GM23338 (cell line): ENCODE measurements at regions not wholly inside any gene's neighbourhood (a gene's known extent, or its start where the extent isn't known, plus 50 kb on each side); places are given as distances from the start of the nearest gene placed in this dataset.

ENCODE experiments used
- ATAC-seq: fragments of 200-7000 bp; cut with Tn5 transposase; 3 replicates; pipeline ENCODE4 v1.9.1; 2020
- DNase-seq: peaks from one replicate; pipeline ENCODE4 v3.0.0-alpha.2; 2015; ENCODE audit warnings: low spot score
- H2AFZ ChIP-seq: fragments of 200-600 bp; sonication (generic); 2 replicates; pipeline ENCODE4 v1.8.0; 2016; ENCODE audit warnings: antibody characterized with exemption, mild to moderate bottlenecking, moderate library complexity
- H3F3A ChIP-seq: fragments of 200-600 bp; sonication (generic); replicated peaks from 2 replicates; pipeline ENCODE4 v1.8.0; 2017; ENCODE audit warnings: antibody characterized with exemption, mixed run types, low read depth
- H3K27ac ChIP-seq: fragments of 200-600 bp; sonication (generic); 2 replicates; pipeline ENCODE4 v1.6.1; 2016; ENCODE audit warnings: low read depth
- H3K27me3 ChIP-seq: fragments of 200-600 bp; sonication (generic); 2 replicates; pipeline ENCODE4 v1.8.0; 2016; ENCODE audit warnings: mild to moderate bottlenecking, mixed run types, moderate library complexity; ENCODE audit not compliant: insufficient read depth
- H3K36me3 ChIP-seq: fragments of 200-600 bp; sonication (generic); 2 replicates; pipeline ENCODE4 v1.8.0; 2016; ENCODE audit warnings: mild to moderate bottlenecking; ENCODE audit not compliant: insufficient read depth
- H3K4me1 ChIP-seq: fragments of 200-600 bp; sonication (generic); 2 replicates; pipeline ENCODE4 v1.8.0; 2016; ENCODE audit warnings: mild to moderate bottlenecking, moderate library complexity; ENCODE audit not compliant: insufficient read depth
- H3K4me2 ChIP-seq: fragments of 200-600 bp; sonication (generic); 2 replicates; pipeline ENCODE4 v1.7.1; 2017; ENCODE audit warnings: mixed run types
- H3K4me3 ChIP-seq: fragments of 200-600 bp; sonication (generic); 2 replicates; pipeline ENCODE4 v1.6.1; 2016; ENCODE audit warnings: mixed run types
- H3K79me2 ChIP-seq: fragments of 200-600 bp; sonication (generic); replicated peaks from 2 replicates; pipeline ENCODE4 v1.8.0; 2017; ENCODE audit warnings: mild to moderate bottlenecking; ENCODE audit not compliant: insufficient read depth
- H3K9me2 ChIP-seq: fragments of 200-600 bp; sonication (generic); 2 replicates; pipeline ENCODE4 v1.8.0; 2017; ENCODE audit not compliant: insufficient read depth
- H4K20me1 ChIP-seq: fragments of 200-600 bp; sonication (generic); replicated peaks from 2 replicates; pipeline ENCODE4 v1.8.0; 2017; ENCODE audit warnings: mild to moderate bottlenecking; ENCODE audit not compliant: insufficient read depth
- H3K27ac Mint-ChIP-seq: 2 replicates; pipeline ENCODE4 v1.8.0; 2020; ENCODE audit warnings: inconsistent platforms, mild to moderate bottlenecking, moderate library complexity, mixed read lengths
- H3K27me3 Mint-ChIP-seq: 3 replicates; pipeline ENCODE4 v1.8.0; 2022; ENCODE audit warnings: low read depth, mild to moderate bottlenecking, moderate library complexity, mixed read lengths, inconsistent platforms; ENCODE audit not compliant: insufficient read depth, poor library complexity
- H3K36me3 Mint-ChIP-seq: 3 replicates; pipeline ENCODE4 v1.8.0; 2021; ENCODE audit warnings: low read depth, mild to moderate bottlenecking, inconsistent platforms, moderate library complexity, mixed read lengths
- H3K4me1 Mint-ChIP-seq: 3 replicates; pipeline ENCODE4 v1.8.0; 2020; ENCODE audit warnings: mild to moderate bottlenecking, inconsistent platforms, mixed read lengths
- H3K4me3 Mint-ChIP-seq: 3 replicates; pipeline ENCODE4 v1.8.0; 2021; ENCODE audit warnings: moderate library complexity, mild to moderate bottlenecking, inconsistent platforms, mixed read lengths
- H3K9me3 Mint-ChIP-seq: 3 replicates; pipeline ENCODE4 v1.8.0; 2020; ENCODE audit warnings: moderate library complexity, mild to moderate bottlenecking, inconsistent platforms, mixed read lengths
- CREB1 ChIP-seq: fragments of 250-450 bp; sonication (Bioruptor Pico); IDR thresholded peaks from 2 replicates; pipeline ENCODE4 v1.5.0; 2020; ENCODE audit warnings: low read depth, mild to moderate bottlenecking, moderate library complexity
- CTCF ChIP-seq, 2 experiments: fragments of 200-600 bp in 1 of 2; sonication (generic) in 1 of 2; conservative IDR thresholded peaks; 2 replicates each; pipeline versions ENCODE4 v1.5.1 to v1.6.1; 2016 to 2017; ENCODE audit warnings: antibody characterized with exemption in 2 of 2, low read depth in 2 of 2, mild to moderate bottlenecking in 2 of 2, moderate library complexity in 1 of 2
- ETS1 ChIP-seq: IDR thresholded peaks from 2 replicates; pipeline ENCODE4 v1.6.1; 2016; ENCODE audit warnings: antibody characterized with exemption
- EZH2 ChIP-seq: fragments of 200-600 bp; sonication (generic); IDR thresholded peaks from one replicate; pipeline ENCODE4 v1.8.0; 2017; ENCODE audit warnings: antibody characterized with exemption, mild to moderate bottlenecking, low read depth; ENCODE audit not compliant: unreplicated experiment
- EZH2phosphoT487 ChIP-seq: fragments of 200-600 bp; sonication (generic); IDR thresholded peaks from one replicate; pipeline ENCODE4 v1.8.1; 2018; ENCODE audit warnings: antibody characterized with exemption; ENCODE audit not compliant: unreplicated experiment
- JUNB ChIP-seq: IDR thresholded peaks from one replicate; pipeline ENCODE4 v1.6.1; 2016; ENCODE audit warnings: antibody characterized with exemption; ENCODE audit not compliant: unreplicated experiment
- NANOG ChIP-seq: IDR thresholded peaks from 2 replicates; pipeline ENCODE4 v1.6.1; 2016; ENCODE audit warnings: antibody characterized with exemption, borderline replicate concordance
- POLR2AphosphoS5 ChIP-seq: IDR thresholded peaks from 2 replicates; pipeline ENCODE4 v1.6.1; 2016; ENCODE audit warnings: antibody characterized with exemption, low read depth
- REST ChIP-seq: IDR thresholded peaks from one replicate; pipeline ENCODE4 v1.6.1; 2018; ENCODE audit warnings: antibody characterized with exemption; ENCODE audit not compliant: unreplicated experiment
- STAT1 ChIP-seq: IDR thresholded peaks from one replicate; pipeline ENCODE4 v1.6.1; 2016; ENCODE audit warnings: antibody characterized with exemption; ENCODE audit not compliant: unreplicated experiment
- ZNF114 ChIP-seq: fragments of 250-450 bp; sonication (Bioruptor Pico); IDR thresholded peaks from 2 replicates; pipeline ENCODE4 v1.5.0; 2020; ENCODE audit warnings: mild to moderate bottlenecking, moderate library complexity
- ZNF331 ChIP-seq: fragments of 250-450 bp; sonication (Bioruptor Pico); IDR thresholded peaks from 2 replicates; pipeline ENCODE4 v1.5.0; 2020; ENCODE audit warnings: low read depth, mild to moderate bottlenecking, moderate library complexity
- ZNF462 ChIP-seq: fragments of 250-450 bp; sonication (Bioruptor Pico); IDR thresholded peaks from 2 replicates; pipeline ENCODE4 v1.5.0; 2020; ENCODE audit warnings: mild to moderate bottlenecking, moderate library complexity

GRCh38 chr15:38631119-38632075 is 66.8 kb upstream of the RASGRP1 start:
- Mint-ChIP-seq H3K36me3 (no peaks in the 10 kb centered on the region), H3K27ac (no peak overlapping the region), H3K9me3 (no peaks in the 10 kb centered on the region), H3K4me1 (no peaks in the 10 kb centered on the region; the same call in 1 of the 3 replicates), H3K27me3 (peaks cover 4% of the 10 kb centered on the region), H3K4me3 (no peak overlapping the region)
- DNase-seq (no peak), ATAC-seq (no peak)
- no peaks in the 10 kb centered on the region for H3K27me3 ChIP-seq
- H3K4me2 ChIP-seq, result no peak overlapping the region
- no peaks in the 10 kb centered on the region for H3K4me1 ChIP-seq
- H3K36me3 ChIP-seq, result no peaks in the 10 kb centered on the region
- no peak overlapping the region for H3K27ac ChIP-seq
- no peak overlapping the region for H2AFZ ChIP-seq
- H3K79me2 ChIP-seq, result no peaks in the 10 kb centered on the region
- TF ChIP-seq EZH2phosphoT487, result no peak
- no peak for TF ChIP-seq ZNF114
- TF ChIP-seq ZNF462, result no peak
- no peak for TF ChIP-seq NANOG
- no peak for TF ChIP-seq POLR2AphosphoS5
- no peak for TF ChIP-seq CTCF (conservative IDR thresholded peaks at IDR 0.05; ENCODE audit: low read depth in 2 of 2)
- no peak for TF ChIP-seq JUNB
- TF ChIP-seq ETS1, result no peak
- TF ChIP-seq EZH2, result no peak
- no peak for TF ChIP-seq ZNF331 (CRISPR knock-in tag)
- no peak for TF ChIP-seq CREB1
- TF ChIP-seq REST, result no peak
- no peak for TF ChIP-seq STAT1
- no peaks in the 10 kb centered on the region for H3F3A ChIP-seq
- H3K4me3 ChIP-seq, result no peak overlapping the region
- no peaks in the 10 kb centered on the region for H4K20me1 ChIP-seq
- peaks cover 3% of the 10 kb centered on the region; the same call in 1 of the 2 replicates for H3K9me2 ChIP-seq
